ENCODE measurements at regions not wholly inside any gene's neighbourhood (a gene's known extent, or its start where the extent isn't known, plus 50 kb on each side); places are given as distances from the start of the nearest gene placed in this dataset.

GRCh38 chr16:86998196-86999001 lies 318.8 kb downstream of the C16orf95 start:
- DNase-seq (no peak), ATAC-seq (no peak)
- H3K9me3 ChIP-seq, result no peaks in the 10 kb centered on the region
- intact Hi-C loops (cut with DNase I), result no loop called here
- H3K36me3 ChIP-seq, result no peaks in the 10 kb centered on the region
- peaks cover 15% of the 10 kb centered on the region for H3K27me3 ChIP-seq
- H3K4me3 ChIP-seq, result no peak overlapping the region
- H3K4me1 ChIP-seq, result no peaks in the 10 kb centered on the region
- H3K27ac ChIP-seq, result no peak overlapping the region
- no peak for TF ChIP-seq CTCF (IDR thresholded peaks at IDR 0.05)

GRCh38 chr16:87000001-87000400 lies 317.2 kb downstream of the C16orf95 start:
- ATAC-seq (no peak), DNase-seq (no peak)
- peaks cover 10% of the 10 kb centered on the region for H3K27me3 ChIP-seq
- H3K36me3 ChIP-seq, result no peaks in the 10 kb centered on the region
- no peak overlapping the region for H3K4me3 ChIP-seq
- no peaks in the 10 kb centered on the region for H3K4me1 ChIP-seq
- no peaks in the 10 kb centered on the region for H3K9me3 ChIP-seq
- intact Hi-C loops (cut with DNase I), result no loop called here
- no peak overlapping the region for H3K27ac ChIP-seq
- no peak for TF ChIP-seq CTCF (IDR thresholded peaks at IDR 0.05)

GRCh38 chr16:87002717-87003413 lies 314.3 kb downstream of the C16orf95 start:
- H3K9me3 ChIP-seq, result no peaks in the 10 kb centered on the region
- no peak overlapping the region for H3K27ac ChIP-seq
- H3K4me1 ChIP-seq, result no peaks in the 10 kb centered on the region
- ATAC-seq, result no peak
- intact Hi-C loops (cut with DNase I), result no loop called here
- no peak for DNase-seq
- H3K27me3 ChIP-seq, result peaks cover 9% of the 10 kb centered on the region
- TF ChIP-seq CTCF (IDR thresholded peaks at IDR 0.05), result no peak
- no peak overlapping the region for H3K4me3 ChIP-seq
- H3K36me3 ChIP-seq, result no peaks in the 10 kb centered on the region

GRCh38 chr16:87003414-87003755 lies 313.8 kb downstream of the C16orf95 start:
- no peak overlapping the region for H3K27ac ChIP-seq
- H3K4me3 ChIP-seq, result no peak overlapping the region
- no peaks in the 10 kb centered on the region for H3K4me1 ChIP-seq
- no peak for ATAC-seq
- H3K9me3 ChIP-seq, result no peaks in the 10 kb centered on the region
- TF ChIP-seq CTCF (IDR thresholded peaks at IDR 0.05), result no peak
- peaks cover 5% of the 10 kb centered on the region for H3K27me3 ChIP-seq
- no peak for DNase-seq
- intact Hi-C loops (cut with DNase I), result no loop called here
- H3K36me3 ChIP-seq, result no peaks in the 10 kb centered on the region

GRCh38 chr16:87006021-87006420 lies 311.2 kb downstream of the C16orf95 start:
- intact Hi-C loops (cut with DNase I), result no loop called here
- no peak for TF ChIP-seq CTCF (IDR thresholded peaks at IDR 0.05)
- Histone ChIP-seq H3K9me3 (peaks cover 4% of the 10 kb centered on the region), H3K27me3 (peaks cover 8% of the 10 kb centered on the region), H3K4me3 (no peak overlapping the region), H3K27ac (no peak overlapping the region), H3K4me1 (no peaks in the 10 kb centered on the region), H3K36me3 (no peaks in the 10 kb centered on the region)
- no peak for ATAC-seq
- DNase-seq, result no peak

Data from upper lobe of right lung (tissue), 1 donor.